ENCODE measurements at regions not wholly inside any gene's neighbourhood (a gene's known extent, or its start where the extent isn't known, plus 50 kb on each side); places are given as distances from the start of the nearest gene placed in this dataset.

- no CpG with 5 or more reads among the region's 3 CpGs for whole genome bisulfite sequencing (ENCODE audit: insufficient coverage)
- CTCF ChIA-PET: no interaction called here
Measured at GRCh38 chr9:18182636-18183035, 291.3 kb upstream of the ADAMTSL1 start.

GRCh38 chr9:18183974-18184373 lies 290.0 kb upstream of the ADAMTSL1 start:
- ChIA-PET CTCF (no interaction called here), POLR2A (no interaction called here)
- no CpG with 5 or more reads among the region's 3 CpGs for WGBS (ENCODE audit: insufficient coverage)
- H3K27me3 ChIP-seq (replicated peaks in 1 of 4; ENCODE audit: control extremely low read depth in 1 of 4, control insufficient read depth in 3 of 4, insufficient read depth in 4 of 4, low read length in 3 of 4): no peaks in the 10 kb centered on the region
- no peaks in the 10 kb centered on the region for H4K20me1 ChIP-seq (ENCODE audit: control insufficient read depth, insufficient read depth, low read length, poor library complexity, severe bottlenecking)
- H3K36me3 ChIP-seq (replicated peaks in 1 of 2; ENCODE audit: control extremely low read depth in 1 of 2, control insufficient read depth in 1 of 2, extremely low read depth in 1 of 2, insufficient read depth in 2 of 2, low read length in 1 of 2): no peaks in the 10 kb centered on the region
- ATAC-seq (ENCODE audit: low read depth) (no peak), DNase-seq (no peak)
- H3K4me3 ChIP-seq (ENCODE audit: control extremely low read depth in 1 of 5, extremely low read depth in 1 of 5, insufficient read depth in 1 of 5, low read depth in 2 of 5, low read length in 4 of 5): no peak overlapping the region
- no peak overlapping the region for H3K27ac ChIP-seq (ENCODE audit: low read length in 2 of 2)
- no peak overlapping the region for H3K9ac ChIP-seq (ENCODE audit: low read length)
- Mint-ChIP-seq H3K27ac (no peak overlapping the region), H3K27me3 (no peaks in the 10 kb centered on the region), H3K4me1 (no peaks in the 10 kb centered on the region), H3K9me3 (ENCODE audit: insufficient read depth) (no peaks in the 10 kb centered on the region), H3K4me3 (no peak overlapping the region)
- intact Hi-C loops (cut with micrococcal nuclease): no loop called here
- no peak overlapping the region for H3K4me2 ChIP-seq (replicated peaks; ENCODE audit: low read depth, low read length, poor library complexity, severe bottlenecking)
- no peak overlapping the region for H2AFZ ChIP-seq (ENCODE audit: insufficient read depth, low read depth, low read length, poor library complexity, severe bottlenecking)
- no peaks in the 10 kb centered on the region for H3K4me1 ChIP-seq (ENCODE audit: control insufficient read depth in 2 of 2, insufficient read depth in 2 of 2, low read length in 2 of 2)
- H3K9me3 ChIP-seq (ENCODE audit: control extremely low read depth in 1 of 3, control insufficient read depth in 2 of 3, insufficient read depth in 1 of 3, low read length in 2 of 3): no peaks in the 10 kb centered on the region
- no peak for TF ChIP-seq EZH2 (IDR thresholded peaks at IDR 0.05; ENCODE audit: borderline replicate concordance, insufficient read depth, low read depth, low read length, poor library complexity, severe bottlenecking)
- TF ChIP-seq, protein P1, sequence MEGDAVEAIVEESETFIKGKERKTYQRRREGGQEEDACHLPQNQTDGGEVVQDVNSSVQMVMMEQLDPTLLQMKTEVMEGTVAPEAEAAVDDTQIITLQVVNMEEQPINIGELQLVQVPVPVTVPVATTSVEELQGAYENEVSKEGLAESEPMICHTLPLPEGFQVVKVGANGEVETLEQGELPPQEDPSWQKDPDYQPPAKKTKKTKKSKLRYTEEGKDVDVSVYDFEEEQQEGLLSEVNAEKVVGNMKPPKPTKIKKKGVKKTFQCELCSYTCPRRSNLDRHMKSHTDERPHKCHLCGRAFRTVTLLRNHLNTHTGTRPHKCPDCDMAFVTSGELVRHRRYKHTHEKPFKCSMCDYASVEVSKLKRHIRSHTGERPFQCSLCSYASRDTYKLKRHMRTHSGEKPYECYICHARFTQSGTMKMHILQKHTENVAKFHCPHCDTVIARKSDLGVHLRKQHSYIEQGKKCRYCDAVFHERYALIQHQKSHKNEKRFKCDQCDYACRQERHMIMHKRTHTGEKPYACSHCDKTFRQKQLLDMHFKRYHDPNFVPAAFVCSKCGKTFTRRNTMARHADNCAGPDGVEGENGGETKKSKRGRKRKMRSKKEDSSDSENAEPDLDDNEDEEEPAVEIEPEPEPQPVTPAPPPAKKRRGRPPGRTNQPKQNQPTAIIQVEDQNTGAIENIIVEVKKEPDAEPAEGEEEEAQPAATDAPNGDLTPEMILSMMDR (IDR thresholded peaks at IDR 0.05): no peak
- no peaks in the 10 kb centered on the region for H3K79me2 ChIP-seq (ENCODE audit: control insufficient read depth, insufficient read depth, low read length)

More at GRCh38 chr9:18182636-18183035, 291.3 kb upstream of the ADAMTSL1 start:
- Mint-ChIP-seq H3K9me3 (ENCODE audit: insufficient read depth) (peaks cover 2% of the 10 kb centered on the region), H3K4me1 (no peaks in the 10 kb centered on the region), H3K27me3 (no peaks in the 10 kb centered on the region), H3K27ac (no peak overlapping the region), H3K4me3 (no peak overlapping the region)
- intact Hi-C loops (cut with micrococcal nuclease): no loop called here
- H3K27ac ChIP-seq (ENCODE audit: low read length in 2 of 2): no peak overlapping the region
- no peaks in the 10 kb centered on the region for H3K27me3 ChIP-seq (replicated peaks in 1 of 4; ENCODE audit: control extremely low read depth in 1 of 4, control insufficient read depth in 3 of 4, insufficient read depth in 4 of 4, low read length in 3 of 4)
- peaks cover 0 to 3% (median 0%) of the 10 kb centered on the region in 3 donors for H3K9me3 ChIP-seq (ENCODE audit: control extremely low read depth in 1 of 3, control insufficient read depth in 2 of 3, insufficient read depth in 1 of 3, low read length in 2 of 3)
- no peaks in the 10 kb centered on the region for H4K20me1 ChIP-seq (ENCODE audit: control insufficient read depth, insufficient read depth, low read length, poor library complexity, severe bottlenecking)
- ATAC-seq (ENCODE audit: low read depth) (no peak), DNase-seq (no peak)
- no peaks in the 10 kb centered on the region for H3K79me2 ChIP-seq (ENCODE audit: control insufficient read depth, insufficient read depth, low read length)
- H3K4me3 ChIP-seq (ENCODE audit: control extremely low read depth in 1 of 5, extremely low read depth in 1 of 5, insufficient read depth in 1 of 5, low read depth in 2 of 5, low read length in 4 of 5): no peak overlapping the region
- TF ChIP-seq EZH2 (IDR thresholded peaks at IDR 0.05; ENCODE audit: borderline replicate concordance, insufficient read depth, low read depth, low read length, poor library complexity, severe bottlenecking): no peak
- TF ChIP-seq, protein P1 (IDR thresholded peaks at IDR 0.05): no peak
- no peak overlapping the region for H3K9ac ChIP-seq (ENCODE audit: low read length)
- no peak overlapping the region for H3K4me2 ChIP-seq (replicated peaks; ENCODE audit: low read depth, low read length, poor library complexity, severe bottlenecking)
- H3K4me1 ChIP-seq (ENCODE audit: control insufficient read depth in 2 of 2, insufficient read depth in 2 of 2, low read length in 2 of 2): no peaks in the 10 kb centered on the region
- H3K36me3 ChIP-seq (replicated peaks in 1 of 2; ENCODE audit: control extremely low read depth in 1 of 2, control insufficient read depth in 1 of 2, extremely low read depth in 1 of 2, insufficient read depth in 2 of 2, low read length in 1 of 2): no peaks in the 10 kb centered on the region
- POLR2A ChIA-PET: no interaction called here
- no peak overlapping the region for H2AFZ ChIP-seq (ENCODE audit: insufficient read depth, low read depth, low read length, poor library complexity, severe bottlenecking)

Measured in B cell (primary cell).